ENCODE measurements at regions not wholly inside any gene's neighbourhood (a gene's known extent, or its start where the extent isn't known, plus 50 kb on each side); places are given as distances from the start of the nearest gene placed in this dataset.

GRCh38 chr11:27229511-27230191 is 133.4 kb downstream of the CCDC34 start:
- no TSS peak for BruUV-seq (replicated peaks)
- no CpG with 5 or more reads among the region's 2 CpGs for WGBS, 2 experiments (ENCODE audit: extremely low coverage in 2 of 2, insufficient read length in 1 of 2)
- Histone ChIP-seq H2BK20ac (ENCODE audit: low read depth, low read length) (no peak overlapping the region), H3K4me1 (ENCODE audit: control insufficient read depth, insufficient read depth, low read length) (peaks cover 6% of the 10 kb centered on the region), H3K4me2 (ENCODE audit: low read depth, low read length) (no peak overlapping the region), H4K8ac (ENCODE audit: low read depth in 2 of 2, low read length in 2 of 2) (no peak overlapping the region), H3K9me1 (ENCODE audit: insufficient read depth, low read length) (0 out of 2 replicates have a peak, but pooled peaks cover 4% of the 10 kb centered on the region), H3K18ac (ENCODE audit: low read depth, low read length) (no peak overlapping the region), H3K27me3 (ENCODE audit: control insufficient read depth, insufficient read depth, low read length) (peaks cover 6% of the 10 kb centered on the region; the same call in 1 of the 2 replicates), H3K56ac (ENCODE audit: extremely low read depth, insufficient read depth, low read length) (no peak overlapping the region), H3K36me3 (ENCODE audit: control insufficient read depth, insufficient read depth, low read length) (no peaks in the 10 kb centered on the region), H3K79me1 (ENCODE audit: low read depth in 1 of 2, low read length in 2 of 2) (no peaks in the 10 kb centered on the region), H3K27ac (ENCODE audit: insufficient read depth, low read length) (no peak overlapping the region), H3K14ac (replicated peaks; ENCODE audit: low read depth, low read length) (no peak overlapping the region), H2AFZ (replicated peaks; ENCODE audit: low read length, poor library complexity) (no peak overlapping the region), H2BK5ac (ENCODE audit: low read depth, low read length, poor library complexity, severe bottlenecking) (no peak overlapping the region), H4K5ac (ENCODE audit: low read depth, low read length) (no peak overlapping the region), H3K23ac (ENCODE audit: low read depth, low read length) (no peak overlapping the region), H3K9me3 (ENCODE audit: control insufficient read depth, insufficient read depth, low read length) (no peaks in the 10 kb centered on the region), H2BK120ac (ENCODE audit: low read depth, low read length) (no peak overlapping the region), H2BK15ac (ENCODE audit: low read depth, low read length) (no peak overlapping the region), H4K20me1 (ENCODE audit: insufficient read depth, low read length) (no peaks in the 10 kb centered on the region), H3K4ac (ENCODE audit: low read depth, low read length) (no peak overlapping the region), H3K4me3 (ENCODE audit: insufficient read depth, low read depth, low read length) (no peak overlapping the region), H2AK9ac (replicated peaks; ENCODE audit: low read depth, low read length, poor library complexity) (no peak overlapping the region), H3K9ac (ENCODE audit: low read depth, low read length) (no peak overlapping the region), H4K91ac (ENCODE audit: insufficient read depth, low read depth, low read length) (no peak overlapping the region), H2AK5ac (ENCODE audit: low read depth, low read length) (no peak overlapping the region)
- DNase-seq (no peak), ATAC-seq (ENCODE audit: low read depth) (peak; percentile 24; the same call in 1 of the 2 replicates)
- intact Hi-C loops (cut with micrococcal nuclease) = no loop called here
- dilution Hi-C loops (cut with HindIII; ENCODE audit: low sequenced_read_pairs, unreplicated experiment) = no loop called here
- POLR2A ChIA-PET (ENCODE audit: unreplicated experiment) = no interaction called here
- in situ Hi-C loops (cut with MboI; ENCODE audit: low sequenced_read_pairs) = no loop called here
- TF ChIP-seq SMC3 (IDR thresholded peaks at IDR 0.05; ENCODE audit: low read depth, low read length) (no peak), RFX5 (IDR thresholded peaks at IDR 0.05; ENCODE audit: low read depth, low read length) (no peak), NFE2L2 (IDR thresholded peaks at IDR 0.05; ENCODE audit: low read depth, low read length) (no peak), ELK1 (IDR thresholded peaks at IDR 0.05; ENCODE audit: borderline replicate concordance, low read depth, low read length) (no peak), USF2 (IDR thresholded peaks at IDR 0.05; ENCODE audit: low read depth, low read length) (no peak), MXI1 (IDR thresholded peaks at IDR 0.05; ENCODE audit: borderline replicate concordance, low read depth, low read length) (no peak), RCOR1 (IDR thresholded peaks at IDR 0.05; ENCODE audit: insufficient replicate concordance, low read length) (no peak), CTCF (conservative IDR thresholded peaks at IDR 0.05; ENCODE audit: low read depth, low read length) (no peak), CHD1 (IDR thresholded peaks at IDR 0.05; ENCODE audit: low read depth, low read length) (no peak), POLR2A (IDR thresholded peaks at IDR 0.05; ENCODE audit: low read depth, low read length) (no peak), CEBPB (IDR thresholded peaks at IDR 0.05; ENCODE audit: low read depth, low read length) (no peak), RAD21 (IDR thresholded peaks at IDR 0.05; ENCODE audit: low read length) (no peak), MAZ (IDR thresholded peaks at IDR 0.05; ENCODE audit: borderline replicate concordance, low read depth, low read length) (no peak), BHLHE40 (IDR thresholded peaks at IDR 0.05; ENCODE audit: low read depth, low read length) (no peak), FOS (IDR thresholded peaks at IDR 0.05; ENCODE audit: low read depth, low read length) (no peak), MAFK (IDR thresholded peaks at IDR 0.05; ENCODE audit: low read depth, low read length) (no peak)
- CTCF ChIA-PET = no interaction called here
